ENCODE measurements at regions not wholly inside any gene's neighbourhood (a gene's known extent, or its start where the extent isn't known, plus 50 kb on each side); places are given as distances from the start of the nearest gene placed in this dataset.

GRCh38 chrY:18904296-18904695 is 130.8 kb upstream of the HSFY2 start:
- H3K27me3 Mint-ChIP-seq, result no peaks in the 10 kb centered on the region
- no peaks in the 10 kb centered on the region for H3K9me3 Mint-ChIP-seq
- Histone ChIP-seq H3K4me1 (ENCODE audit: insufficient read depth, low read length) (no peaks in the 10 kb centered on the region), H3K4me3 (ENCODE audit: low read length) (no peak overlapping the region), H3K27me3 (ENCODE audit: control insufficient read depth in 1 of 2, insufficient read depth in 2 of 2, low read length in 2 of 2) (no peaks in the 10 kb centered on the region), H3K36me3 (ENCODE audit: insufficient read depth, low read length) (no peaks in the 10 kb centered on the region), H3K27ac (ENCODE audit: low read depth in 1 of 2, low read length in 2 of 2) (no peak overlapping the region), H3K9me3 (ENCODE audit: control insufficient read depth in 1 of 2, insufficient read depth in 1 of 2, low read length in 2 of 2) (no peaks in the 10 kb centered on the region)
- no peak overlapping the region for H3K27ac Mint-ChIP-seq
- ChIA-PET POLR2A (no interaction called here), CTCF (no interaction called here)
- no peak overlapping the region for H3K4me3 Mint-ChIP-seq
- no peaks in the 10 kb centered on the region for H3K4me1 Mint-ChIP-seq (ENCODE audit: low read depth)
- intact Hi-C loops (cut with DNase I, micrococcal nuclease), result no loop called here
- no peak for TF ChIP-seq CTCF (IDR thresholded peaks at IDR 0.05)
- no peak for DNase-seq
- H3K36me3 Mint-ChIP-seq (ENCODE audit: low read depth), result peaks cover 18% of the 10 kb centered on the region
- ATAC-seq (ENCODE audit: poor library complexity), result no peak

- Mint-ChIP-seq H3K4me1 (ENCODE audit: low read depth) (no peaks in the 10 kb centered on the region), H3K4me3 (no peak overlapping the region), H3K9me3 (no peaks in the 10 kb centered on the region), H3K27ac (no peak overlapping the region), H3K36me3 (ENCODE audit: low read depth) (no peaks in the 10 kb centered on the region), H3K27me3 (no peaks in the 10 kb centered on the region)
- H3K36me3 ChIP-seq (ENCODE audit: insufficient read depth, low read length), result no peaks in the 10 kb centered on the region
- no peaks in the 10 kb centered on the region for H3K4me1 ChIP-seq (ENCODE audit: insufficient read depth, low read length)
- no peak for TF ChIP-seq CTCF (IDR thresholded peaks at IDR 0.05)
- ChIA-PET POLR2A (no interaction called here), CTCF (no interaction called here)
- peaks cover 0 to 8% of the 10 kb centered on the region in 2 experiments for H3K9me3 ChIP-seq (ENCODE audit: control insufficient read depth in 1 of 2, insufficient read depth in 1 of 2, low read length in 2 of 2)
- no peak overlapping the region for H3K4me3 ChIP-seq (ENCODE audit: low read length)
- intact Hi-C loops (cut with DNase I, micrococcal nuclease), result no loop called here
- H3K27ac ChIP-seq (ENCODE audit: low read depth in 1 of 2, low read length in 2 of 2), result no peak overlapping the region
- ATAC-seq (ENCODE audit: poor library complexity), result no peak
- H3K27me3 ChIP-seq (ENCODE audit: control insufficient read depth in 1 of 2, insufficient read depth in 2 of 2, low read length in 2 of 2), result no peaks in the 10 kb centered on the region
- no peak for DNase-seq
Measured at GRCh38 chrY:18891994-18892393, 118.5 kb upstream of the HSFY2 start.

- Histone ChIP-seq H3K27ac (ENCODE audit: low read depth in 1 of 2, low read length in 2 of 2) (no peak overlapping the region), H3K4me1 (ENCODE audit: insufficient read depth, low read length) (no peaks in the 10 kb centered on the region), H3K9me3 (ENCODE audit: control insufficient read depth in 1 of 2, insufficient read depth in 1 of 2, low read length in 2 of 2) (peaks cover 0 to 8% of the 10 kb centered on the region in 2 experiments), H3K27me3 (ENCODE audit: control insufficient read depth in 1 of 2, insufficient read depth in 2 of 2, low read length in 2 of 2) (no peaks in the 10 kb centered on the region), H3K36me3 (ENCODE audit: insufficient read depth, low read length) (no peaks in the 10 kb centered on the region), H3K4me3 (ENCODE audit: low read length) (no peak overlapping the region)
- intact Hi-C loops (cut with DNase I, micrococcal nuclease), result no loop called here
- ATAC-seq (ENCODE audit: poor library complexity) (no peak), DNase-seq (no peak)
- H3K4me3 Mint-ChIP-seq, result no peak overlapping the region
- no peaks in the 10 kb centered on the region for H3K9me3 Mint-ChIP-seq
- no peaks in the 10 kb centered on the region for H3K27me3 Mint-ChIP-seq
- H3K36me3 Mint-ChIP-seq (ENCODE audit: low read depth), result no peaks in the 10 kb centered on the region
- no peaks in the 10 kb centered on the region for H3K4me1 Mint-ChIP-seq (ENCODE audit: low read depth)
- TF ChIP-seq CTCF (IDR thresholded peaks at IDR 0.05), result no peak
- ChIA-PET POLR2A (no interaction called here), CTCF (no interaction called here)
- no peak overlapping the region for H3K27ac Mint-ChIP-seq
Measured at GRCh38 chrY:18889548-18889947, 116.0 kb upstream of the HSFY2 start.

Measured in CD4-positive, alpha-beta T cell (primary cell).